ENCODE measurements at regions not wholly inside any gene's neighbourhood (a gene's known extent, or its start where the extent isn't known, plus 50 kb on each side); places are given as distances from the start of the nearest gene placed in this dataset.

DNA sequence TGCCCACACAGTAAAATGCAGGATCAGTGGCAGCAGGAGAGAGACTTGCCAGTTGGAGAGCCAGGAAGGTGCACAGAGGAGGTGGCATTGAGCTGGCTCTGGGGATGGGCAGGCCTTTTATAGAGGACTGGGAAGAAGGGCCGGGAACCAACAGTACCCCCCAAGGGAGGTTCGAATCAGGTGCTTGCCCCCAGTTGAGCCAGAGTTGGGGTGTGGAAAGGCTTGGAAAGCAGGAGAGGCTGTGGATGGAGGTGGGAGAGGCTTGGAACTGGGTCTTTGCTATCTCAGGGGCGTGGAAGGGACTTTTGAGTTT, 107.6 kb downstream of the KLF13 start:
- H2AFZ ChIP-seq (ENCODE audit: low read length), result no peak overlapping the region
- FAIRE-seq (no peak), DNase-seq (ENCODE audit: low spot score) (no peak), ATAC-seq (no peak)
- H3K79me2 ChIP-seq (ENCODE audit: insufficient read depth, low read length), result no peaks in the 10 kb centered on the region
- in situ Hi-C loops (cut with HindIII; ENCODE audit: extremely low pct_ligation_motif_present, low pct_unique_long_range_greater_than_20kb) (loop anchor here (25.0 kb wide), 1 partner anchor 647 kb away; no protein-coding TSS in a partner anchor), intact Hi-C loops (cut with micrococcal nuclease; ENCODE audit: unreplicated experiment) (loop anchor here (10.0 kb wide), 1 partner anchor 109 kb away; the partner anchor contains the start of gene KLF13)
- TF ChIP-seq, protein P1, sequence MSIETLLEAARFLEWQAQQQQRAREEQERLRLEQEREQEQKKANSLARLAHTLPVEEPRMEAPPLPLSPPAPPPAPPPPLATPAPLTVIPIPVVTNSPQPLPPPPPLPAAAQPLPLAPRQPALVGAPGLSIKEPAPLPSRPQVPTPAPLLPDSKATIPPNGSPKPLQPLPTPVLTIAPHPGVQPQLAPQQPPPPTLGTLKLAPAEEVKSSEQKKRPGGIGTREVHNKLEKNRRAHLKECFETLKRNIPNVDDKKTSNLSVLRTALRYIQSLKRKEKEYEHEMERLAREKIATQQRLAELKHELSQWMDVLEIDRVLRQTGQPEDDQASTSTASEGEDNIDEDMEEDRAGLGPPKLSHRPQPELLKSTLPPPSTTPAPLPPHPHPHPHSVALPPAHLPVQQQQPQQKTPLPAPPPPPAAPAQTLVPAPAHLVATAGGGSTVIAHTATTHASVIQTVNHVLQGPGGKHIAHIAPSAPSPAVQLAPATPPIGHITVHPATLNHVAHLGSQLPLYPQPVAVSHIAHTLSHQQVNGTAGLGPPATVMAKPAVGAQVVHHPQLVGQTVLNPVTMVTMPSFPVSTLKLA (IDR thresholded peaks at IDR 0.05), result no peak
- TF ChIP-seq, protein P2, sequence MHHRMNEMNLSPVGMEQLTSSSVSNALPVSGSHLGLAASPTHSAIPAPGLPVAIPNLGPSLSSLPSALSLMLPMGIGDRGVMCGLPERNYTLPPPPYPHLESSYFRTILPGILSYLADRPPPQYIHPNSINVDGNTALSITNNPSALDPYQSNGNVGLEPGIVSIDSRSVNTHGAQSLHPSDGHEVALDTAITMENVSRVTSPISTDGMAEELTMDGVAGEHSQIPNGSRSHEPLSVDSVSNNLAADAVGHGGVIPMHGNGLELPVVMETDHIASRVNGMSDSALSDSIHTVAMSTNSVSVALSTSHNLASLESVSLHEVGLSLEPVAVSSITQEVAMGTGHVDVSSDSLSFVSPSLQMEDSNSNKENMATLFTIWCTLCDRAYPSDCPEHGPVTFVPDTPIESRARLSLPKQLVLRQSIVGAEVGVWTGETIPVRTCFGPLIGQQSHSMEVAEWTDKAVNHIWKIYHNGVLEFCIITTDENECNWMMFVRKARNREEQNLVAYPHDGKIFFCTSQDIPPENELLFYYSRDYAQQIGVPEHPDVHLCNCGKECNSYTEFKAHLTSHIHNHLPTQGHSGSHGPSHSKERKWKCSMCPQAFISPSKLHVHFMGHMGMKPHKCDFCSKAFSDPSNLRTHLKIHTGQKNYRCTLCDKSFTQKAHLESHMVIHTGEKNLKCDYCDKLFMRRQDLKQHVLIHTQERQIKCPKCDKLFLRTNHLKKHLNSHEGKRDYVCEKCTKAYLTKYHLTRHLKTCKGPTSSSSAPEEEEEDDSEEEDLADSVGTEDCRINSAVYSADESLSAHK (CRISPR knock-in tag; IDR thresholded peaks at IDR 0.05; ENCODE audit: borderline replicate concordance), result no peak
- TF ChIP-seq, protein P3, sequence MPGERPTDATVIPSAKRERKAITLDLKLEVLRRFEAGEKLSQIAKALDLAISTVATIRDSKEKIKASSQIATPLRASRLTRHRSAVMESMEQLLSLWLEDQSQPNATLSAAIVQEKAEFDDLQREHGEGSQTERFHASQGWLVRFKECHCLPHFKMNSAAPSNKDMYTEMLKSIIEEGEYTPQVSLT (CRISPR knock-in tag; IDR thresholded peaks at IDR 0.05; ENCODE audit: borderline replicate concordance, low read depth), result no peak
- TF ChIP-seq, protein P4, sequence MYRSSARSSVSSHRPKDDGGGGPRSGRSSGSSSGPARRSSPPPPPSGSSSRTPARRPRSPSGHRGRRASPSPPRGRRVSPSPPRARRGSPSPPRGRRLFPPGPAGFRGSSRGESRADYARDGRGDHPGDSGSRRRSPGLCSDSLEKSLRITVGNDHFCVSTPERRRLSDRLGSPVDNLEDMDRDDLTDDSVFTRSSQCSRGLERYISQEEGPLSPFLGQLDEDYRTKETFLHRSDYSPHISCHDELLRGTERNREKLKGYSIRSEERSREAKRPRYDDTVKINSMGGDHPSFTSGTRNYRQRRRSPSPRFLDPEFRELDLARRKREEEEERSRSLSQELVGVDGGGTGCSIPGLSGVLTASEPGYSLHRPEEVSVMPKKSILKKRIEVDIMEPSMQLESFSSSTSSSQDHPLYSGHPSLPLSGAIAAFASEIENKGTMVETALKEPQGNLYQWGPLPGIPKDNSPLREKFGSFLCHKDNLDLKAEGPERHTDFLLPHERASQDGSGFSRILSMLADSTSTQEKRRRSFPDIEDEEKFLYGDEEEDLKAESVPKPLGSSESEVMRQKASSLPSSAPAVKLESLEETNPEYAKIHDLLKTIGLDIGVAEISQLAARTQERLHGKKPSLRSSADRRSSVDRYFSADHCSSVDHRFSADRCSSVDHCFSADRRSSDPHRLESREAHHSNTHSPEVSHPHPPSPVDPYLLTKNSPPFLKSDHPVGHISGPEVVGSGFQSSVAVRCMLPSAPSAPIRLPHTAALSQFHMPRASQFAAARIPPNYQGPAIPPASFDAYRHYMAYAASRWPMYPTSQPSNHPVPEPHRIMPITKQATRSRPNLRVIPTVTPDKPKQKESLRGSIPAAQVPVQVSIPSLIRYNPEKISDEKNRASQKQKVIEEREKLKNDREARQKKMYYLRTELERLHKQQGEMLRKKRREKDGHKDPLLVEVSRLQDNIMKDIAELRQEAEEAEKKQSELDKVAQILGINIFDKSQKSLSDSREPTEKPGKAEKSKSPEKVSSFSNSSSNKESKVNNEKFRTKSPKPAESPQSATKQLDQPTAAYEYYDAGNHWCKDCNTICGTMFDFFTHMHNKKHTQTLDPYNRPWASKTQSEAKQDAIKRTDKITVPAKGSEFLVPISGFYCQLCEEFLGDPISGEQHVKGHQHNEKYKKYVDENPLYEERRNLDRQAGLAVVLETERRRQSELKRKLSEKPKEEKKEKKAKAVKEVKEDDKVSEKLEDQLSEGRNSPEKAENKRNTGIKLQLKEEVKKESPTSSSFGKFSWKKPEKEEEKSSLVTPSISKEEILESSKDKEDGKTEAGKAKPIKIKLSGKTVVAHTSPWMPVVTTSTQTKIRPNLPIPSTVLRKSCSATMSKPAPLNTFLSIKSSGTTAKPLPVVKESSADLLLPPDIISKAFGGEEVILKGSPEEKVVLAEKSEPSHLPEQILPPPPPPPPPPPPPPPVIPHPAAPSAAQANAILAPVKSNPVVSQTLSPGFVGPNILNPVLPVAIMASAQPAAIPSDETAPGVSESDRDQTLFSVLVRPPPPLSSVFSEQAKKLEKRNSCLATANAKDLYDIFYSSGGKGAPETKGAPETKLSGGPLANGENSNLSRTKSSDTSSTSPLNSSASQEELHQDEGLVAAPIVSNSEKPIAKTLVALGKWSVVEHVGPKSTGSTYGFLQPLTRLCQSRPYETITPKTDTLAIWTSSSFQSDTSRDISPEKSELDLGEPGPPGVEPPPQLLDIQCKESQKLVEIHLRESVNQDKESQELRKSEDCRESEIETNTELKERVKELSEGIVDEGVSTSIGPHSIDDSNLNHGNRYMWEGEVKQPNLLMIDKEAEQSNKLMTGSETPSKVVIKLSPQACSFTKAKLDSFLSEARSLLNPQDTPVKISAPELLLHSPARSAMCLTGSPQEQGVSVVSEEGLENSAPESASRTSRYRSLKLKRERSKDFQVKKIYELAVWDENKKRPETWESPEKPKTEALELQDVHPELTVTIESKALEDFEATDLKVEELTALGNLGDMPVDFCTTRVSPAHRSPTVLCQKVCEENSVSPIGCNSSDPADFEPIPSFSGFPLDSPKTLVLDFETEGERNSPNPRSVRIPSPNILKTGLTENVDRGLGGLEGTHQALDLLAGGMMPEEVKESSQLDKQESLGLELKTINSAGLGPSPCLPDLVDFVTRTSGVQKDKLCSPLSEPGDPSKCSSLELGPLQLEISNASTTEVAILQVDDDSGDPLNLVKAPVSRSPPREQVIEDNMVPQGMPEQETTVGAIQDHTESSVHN (CRISPR knock-in tag; IDR thresholded peaks at IDR 0.05), result no peak
- no peak overlapping the region for H3K4me2 ChIP-seq (ENCODE audit: low read depth, low read length)
- peaks cover 0 to 7% of the 10 kb centered on the region in 2 experiments; a peak in 2 of 5 replicates for H3K27me3 ChIP-seq (ENCODE audit: control insufficient read depth in 1 of 2, insufficient read depth in 2 of 2, low read length in 2 of 2)
- H3K27ac ChIP-seq (ENCODE audit: extremely low read length, insufficient read depth, low read length), result no peak overlapping the region
- no peak overlapping the region for H3K9ac ChIP-seq (ENCODE audit: insufficient read depth, low read depth, low read length)
- H3K4me3 ChIP-seq (replicated peaks in 1 of 3; ENCODE audit: insufficient read depth in 1 of 3, low read depth in 2 of 3, low read length in 3 of 3), result no peak overlapping the region
- no peaks in the 10 kb centered on the region for H3K36me3 ChIP-seq (replicated peaks in 1 of 2; ENCODE audit: control insufficient read depth in 1 of 2, insufficient read depth in 2 of 2, low read length in 2 of 2)
- no TSS peak for BruUV-seq (replicated peaks)
- no peaks in the 10 kb centered on the region for H4K20me1 ChIP-seq (ENCODE audit: insufficient read depth, low read length)
- CTCF ChIA-PET (ENCODE audit: low intra/inter-chr PET ratio, low total read pairs), result interaction anchor here (1.7 kb wide), 1 partner anchor 234 kb away, joined by 13 read pairs; no protein-coding TSS in a partner anchor
- H3K9me3 ChIP-seq (ENCODE audit: low read length), result no peaks in the 10 kb centered on the region
- 9% methylated on average over 3 of the region's 3 CpGs for WGBS (ENCODE audit: low lambda C conversion rate)
- peaks cover 12% of the 10 kb centered on the region for H3K4me1 ChIP-seq (ENCODE audit: insufficient read depth, low read length)
- POLR2A ChIA-PET, result no interaction called here

Measured in HepG2 (cell line).